Activated CD4-positive, alpha-beta T cell treated with anti-CD3 and anti-CD28 coated beads, Interleukin-2, amount 50 U/mL, for 24 hours (primary cell): ENCODE measurements at regions not wholly inside any gene's neighbourhood (a gene's known extent, or its start where the extent isn't known, plus 50 kb on each side); places are given as distances from the start of the nearest gene placed in this dataset.

Experiments used
- DNase-seq, 2 donors: peaks; one replicate each; pipeline ENCODE4 v3.0.0-alpha.2; 2020; ENCODE audit warnings: low read depth in 1 of 2, low spot score in 1 of 2

DNA sequence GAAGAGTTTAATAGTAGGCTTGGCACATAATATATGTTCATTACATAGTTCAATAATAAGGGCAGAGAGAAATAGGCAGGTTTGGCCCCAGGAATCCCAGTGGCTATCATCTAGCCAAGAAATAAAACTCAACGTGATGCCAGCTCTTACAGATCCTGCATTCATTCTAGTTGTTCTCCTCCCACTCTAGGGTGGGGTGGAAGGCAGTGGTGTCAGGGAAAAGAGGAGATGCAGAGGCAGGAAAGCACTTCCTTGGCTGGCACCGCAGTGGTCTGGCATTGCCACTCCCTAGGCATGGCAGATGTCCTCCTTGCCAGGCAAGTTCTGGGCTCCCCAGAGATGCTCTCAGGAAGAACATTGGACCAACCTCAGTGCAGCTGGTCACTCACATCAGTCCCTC is 383.6 kb downstream of the GRIN2B start:
- no peak for DNase-seq

DNA sequence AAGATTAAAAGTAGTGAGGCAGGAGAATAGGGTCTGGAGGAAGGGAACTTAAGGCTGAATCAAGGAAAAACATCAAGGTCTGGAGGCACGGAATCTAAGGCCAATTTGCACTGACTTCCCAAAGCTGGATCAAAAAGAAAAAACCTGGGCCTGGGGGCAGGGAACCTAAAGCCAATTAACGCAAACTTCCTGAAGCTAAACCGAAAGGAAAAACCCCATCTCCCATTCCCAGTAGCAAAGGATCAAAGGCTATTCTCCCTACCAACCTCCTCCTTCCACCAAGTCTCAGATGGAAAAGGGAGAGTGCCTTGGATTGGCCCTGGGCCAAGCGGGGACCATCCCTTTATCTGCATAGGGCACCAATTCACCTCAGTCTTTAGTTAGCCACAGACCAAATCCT is 384.2 kb downstream of the GRIN2B start:
- no peak for DNase-seq

DNA sequence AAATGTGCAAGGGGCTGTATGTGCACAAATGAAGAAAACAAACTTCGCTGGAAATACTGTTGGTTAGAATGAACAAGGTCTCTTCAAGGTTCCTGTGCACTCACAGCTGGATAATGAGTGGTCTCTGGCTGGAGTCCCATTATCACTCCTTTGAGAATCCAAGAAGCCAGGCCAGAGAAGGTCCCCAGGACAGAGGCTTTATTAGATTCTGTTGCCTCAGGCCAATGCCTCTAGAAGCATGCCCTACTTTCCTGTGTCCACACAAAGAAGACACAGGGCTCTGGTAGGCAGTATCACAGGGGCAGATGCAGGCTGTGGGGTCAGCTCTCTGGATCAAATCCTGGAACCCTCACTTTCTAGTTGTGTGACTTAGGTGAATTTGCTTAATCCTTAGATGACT is 384.7 kb downstream of the GRIN2B start:
- DNase-seq: no peak

- DNase-seq: no peak
Measured at GRCh38 chr12:13595536-13596443, 385.6 kb downstream of the GRIN2B start.

DNA sequence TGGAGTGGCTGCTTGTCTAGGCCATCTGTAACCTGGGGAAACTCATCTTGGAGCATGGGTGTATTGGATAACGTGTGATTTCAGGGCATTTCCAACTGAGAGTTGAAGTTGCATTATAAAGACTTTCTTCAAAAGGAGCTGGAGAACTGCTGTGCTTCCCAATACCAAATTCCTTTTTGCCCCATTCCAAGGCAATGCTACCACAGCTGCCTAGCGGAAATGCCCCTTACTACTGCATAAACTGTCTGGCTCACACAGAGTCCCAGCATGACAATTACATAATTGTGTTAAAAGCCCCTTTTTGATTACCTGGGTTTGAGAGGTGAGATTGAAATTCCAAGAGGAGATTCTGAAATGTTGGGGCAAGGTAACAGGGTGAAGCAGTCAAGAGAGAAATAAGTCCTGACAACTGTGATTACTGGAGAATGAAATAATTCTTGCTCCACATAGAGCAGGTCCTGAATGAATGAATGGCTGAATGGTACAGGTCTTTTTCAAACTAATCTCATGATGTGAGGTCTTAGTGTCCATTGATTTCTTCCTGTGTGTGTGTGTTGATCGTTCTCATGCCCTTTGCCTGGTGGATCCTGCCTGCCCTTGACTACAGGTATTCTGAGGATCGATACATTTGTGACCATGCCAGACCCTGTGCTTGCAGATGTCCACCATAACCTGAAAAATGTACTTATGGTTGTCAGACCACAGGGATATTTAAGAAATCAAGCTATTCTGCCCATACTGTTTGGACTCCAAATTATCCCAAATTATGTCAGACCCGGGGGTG is 386.5 kb downstream of the GRIN2B start:
- DNase-seq: no peak

- DNase-seq: no peak
Measured at GRCh38 chr12:13592063-13592942, 389.1 kb downstream of the GRIN2B start.

DNA sequence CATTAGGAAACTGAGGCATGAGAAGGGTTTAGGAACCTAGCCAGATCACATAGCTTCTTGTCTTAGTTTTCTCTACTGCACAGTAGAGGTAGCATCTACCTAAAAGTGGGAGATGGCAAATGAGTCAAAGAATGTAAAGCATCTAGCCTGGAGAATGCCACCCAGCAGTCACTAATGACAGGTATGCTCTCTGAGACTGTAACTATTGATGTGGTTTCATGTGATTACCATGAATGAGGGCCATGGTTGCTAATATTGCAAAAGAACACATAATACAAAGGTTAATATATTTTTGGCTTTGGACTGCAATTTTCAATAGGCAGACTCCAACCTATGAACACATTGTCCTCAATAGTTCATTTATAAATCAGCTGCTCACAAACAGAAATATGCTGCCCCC is 389.9 kb downstream of the GRIN2B start:
- no peak for DNase-seq

DNA sequence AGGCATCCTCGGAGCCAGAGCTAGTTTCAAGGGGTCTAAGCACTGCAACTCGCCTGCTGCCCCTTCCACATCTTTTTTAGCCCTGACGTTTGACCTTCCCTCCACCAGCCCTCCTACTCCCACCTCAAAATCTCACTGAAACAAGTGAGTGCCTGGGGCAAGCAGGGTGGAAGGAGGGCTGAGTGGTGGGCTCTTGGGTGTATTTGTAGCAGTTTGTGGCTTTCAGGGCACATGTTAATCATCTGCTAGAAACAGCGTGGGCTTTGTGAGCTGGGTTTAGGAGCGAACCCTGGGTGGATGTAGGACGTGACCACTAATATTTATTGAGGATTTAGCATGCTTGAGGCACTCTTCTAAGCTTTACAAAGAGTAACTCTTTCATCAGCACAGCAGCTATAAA is 390.3 kb downstream of the GRIN2B start:
- DNase-seq: no peak

DNA sequence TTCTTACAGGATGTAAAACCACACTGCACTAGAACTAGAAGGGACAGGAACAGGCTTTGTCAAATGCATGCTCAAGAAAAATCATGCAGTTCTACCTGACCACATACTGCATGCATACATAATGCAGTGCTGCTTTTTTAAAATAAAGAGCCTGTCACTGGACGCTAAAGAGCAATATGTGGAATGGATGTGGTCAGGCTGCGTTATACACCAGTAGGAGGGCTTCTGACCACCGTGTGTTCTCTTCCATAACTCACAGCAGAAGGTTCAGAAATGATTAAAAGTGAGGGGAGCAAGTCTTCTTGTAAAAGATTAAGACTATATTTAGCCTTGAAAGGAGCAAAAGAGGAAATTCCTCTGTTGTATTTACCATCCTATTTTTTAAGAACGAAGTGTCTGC is 392.0 kb downstream of the EMP1 start:
- no peak for DNase-seq

DNA sequence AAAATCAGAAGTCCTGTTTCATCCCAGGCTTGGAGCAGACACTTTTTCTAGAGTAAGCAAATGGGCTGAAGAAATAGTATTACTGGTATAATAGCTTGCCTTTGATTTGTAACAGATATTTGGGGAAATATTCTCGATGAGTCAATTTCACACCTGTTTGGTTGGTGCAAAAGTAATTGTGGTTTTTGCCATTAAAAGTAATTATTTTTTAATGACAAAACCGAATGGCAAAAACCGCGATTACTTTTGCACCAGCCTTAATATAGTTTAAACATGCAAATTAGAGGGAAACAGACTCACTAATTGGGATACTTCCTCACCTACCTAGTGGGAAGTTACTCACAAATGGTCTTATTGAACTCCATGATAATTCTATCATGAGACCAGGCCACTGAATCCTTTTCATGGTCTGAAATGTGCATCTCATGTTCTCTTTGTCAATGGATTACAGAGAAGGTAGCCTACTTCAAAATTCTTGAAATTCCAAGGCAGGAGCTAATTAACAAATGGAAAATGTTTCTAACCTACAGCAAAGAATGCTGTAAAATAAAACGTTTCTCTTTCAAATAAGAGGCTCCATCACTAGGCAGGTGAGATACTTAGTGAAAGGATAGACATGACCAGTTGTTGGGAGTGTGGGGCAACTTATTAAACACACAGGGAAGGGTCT is 391.3 kb downstream of the EMP1 start:
- DNase-seq: no peak

DNA sequence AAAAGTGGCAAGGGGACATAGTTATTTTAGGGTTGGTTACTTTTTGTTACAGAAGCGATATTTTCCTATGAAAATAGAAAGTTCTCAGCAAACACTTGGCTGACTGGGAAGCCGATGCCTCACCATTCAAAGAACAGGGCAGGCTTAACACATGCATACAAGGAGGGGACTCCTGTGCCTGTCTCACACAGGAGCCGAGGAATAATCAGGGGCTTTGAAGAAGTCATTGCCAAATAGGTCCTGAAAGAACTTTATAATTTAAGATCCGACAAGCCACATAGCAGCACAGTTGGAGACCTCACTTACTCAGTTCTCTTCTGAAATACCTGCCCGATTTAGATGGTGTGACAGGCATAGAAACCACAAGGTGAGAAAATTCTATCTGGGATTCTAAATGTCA is 389.8 kb downstream of the EMP1 start:
- DNase-seq: no peak

- no peak for DNase-seq
Measured at GRCh38 chr12:13584541-13584940, 388.0 kb downstream of the EMP1 start.

- no peak for DNase-seq
Measured at GRCh38 chr12:13583630-13584029, 387.1 kb downstream of the EMP1 start.

- DNase-seq: no peak
Measured at GRCh38 chr12:13582421-13582820, 385.9 kb downstream of the EMP1 start.

- no peak for DNase-seq
Measured at GRCh38 chr12:13581031-13581430, 384.5 kb downstream of the EMP1 start.

DNA sequence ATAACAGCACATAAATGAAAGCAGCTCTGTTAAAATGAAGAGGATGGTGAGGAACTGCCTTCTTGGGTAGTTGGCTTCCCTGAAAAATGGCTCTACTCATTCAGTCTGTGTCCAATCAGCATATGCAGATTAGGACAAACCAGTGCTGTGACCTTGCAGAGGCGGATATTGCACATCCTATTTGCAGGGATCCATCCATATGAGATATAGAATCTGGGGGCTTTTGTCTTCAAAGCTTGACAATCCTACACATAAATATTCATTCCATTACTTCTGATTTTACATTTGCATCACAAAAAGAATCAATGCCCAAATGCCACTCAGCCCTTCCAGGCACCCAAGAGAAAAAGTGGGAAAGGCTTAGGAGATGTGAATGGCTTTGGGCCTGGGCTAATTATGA is 383.7 kb downstream of the EMP1 start:
- DNase-seq: no peak

- no peak for DNase-seq
Measured at GRCh38 chr12:13576935-13577500, 380.5 kb downstream of the EMP1 start.

DNA sequence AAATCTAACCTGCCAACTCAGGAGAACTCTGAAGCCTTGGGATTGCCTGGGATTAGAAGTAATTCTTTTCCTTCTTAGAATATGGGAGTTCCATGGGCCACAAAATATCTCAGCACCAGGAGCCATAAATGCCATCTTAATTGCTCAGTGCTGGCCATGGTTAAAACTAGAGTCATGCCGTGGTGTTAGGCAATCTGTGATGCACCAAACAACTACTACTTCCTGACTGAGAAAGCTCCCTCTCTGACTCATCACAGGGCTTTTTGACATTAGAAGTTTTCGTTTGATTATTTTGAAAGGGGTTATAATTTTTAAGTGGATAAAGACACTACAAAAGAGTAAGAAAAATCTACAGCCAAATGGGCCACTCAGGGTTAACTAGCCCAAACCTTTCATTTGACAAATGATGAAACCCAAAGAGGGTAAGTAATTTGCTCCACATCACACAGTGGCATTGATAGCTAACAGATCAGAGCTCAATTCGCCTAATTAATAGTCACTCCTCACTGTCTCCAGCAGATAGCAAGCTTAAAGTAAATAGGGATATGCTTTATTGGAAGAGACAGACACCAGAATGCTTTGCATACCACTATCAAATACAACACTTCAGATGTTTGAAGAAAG is 377.3 kb downstream of the EMP1 start:
- no peak for DNase-seq

- no peak for DNase-seq
Measured at GRCh38 chr12:13571035-13571434, 374.5 kb downstream of the EMP1 start.
